Activated T-helper 2 cell treated with anti-CD3 and anti-CD28 coated beads, Interferon-gamma antibody, Interleukin-2, Interleukin-4, amounts not matched to agents 10 μg/mL and 5 μg/mL and 100 μg/mL, durations not matched to agents 14 hours and 24 hours and 36 hours (primary cell): ENCODE measurements at regions not wholly inside any gene's neighbourhood (a gene's known extent, or its start where the extent isn't known, plus 50 kb on each side); places are given as distances from the start of the nearest gene placed in this dataset.

Experiments
- DNase-seq: peaks from one replicate; pipeline ENCODE4 v3.0.0; 2021; ENCODE audit warnings: low spot score
- H3K27ac Mint-ChIP-seq: one replicate; pipeline ENCODE4 v1.8.0; 2021; ENCODE audit warnings: mixed read lengths
- H3K27me3 Mint-ChIP-seq: one replicate; pipeline ENCODE4 v1.8.0; 2021; ENCODE audit warnings: low read depth, mixed read lengths
- H3K36me3 Mint-ChIP-seq: one replicate; pipeline ENCODE4 v1.8.0; 2021; ENCODE audit warnings: low read depth, mixed read lengths
- H3K4me1 Mint-ChIP-seq: one replicate; pipeline ENCODE4 v1.8.0; 2021; ENCODE audit warnings: low read depth, mixed read lengths
- H3K4me3 Mint-ChIP-seq: one replicate; pipeline ENCODE4 v1.8.0; 2021; ENCODE audit warnings: low read depth, mild to moderate bottlenecking, moderate library complexity, mixed read lengths
- H3K9me3 Mint-ChIP-seq: one replicate; pipeline ENCODE4 v1.8.0; 2021; ENCODE audit warnings: mixed read lengths
- intact Hi-C: fragments of 100-400 bp; cut with micrococcal nuclease; formaldehyde crosslinking; loops from one replicate; pipeline ENCODE4 v1.15.1; 2023

DNA sequence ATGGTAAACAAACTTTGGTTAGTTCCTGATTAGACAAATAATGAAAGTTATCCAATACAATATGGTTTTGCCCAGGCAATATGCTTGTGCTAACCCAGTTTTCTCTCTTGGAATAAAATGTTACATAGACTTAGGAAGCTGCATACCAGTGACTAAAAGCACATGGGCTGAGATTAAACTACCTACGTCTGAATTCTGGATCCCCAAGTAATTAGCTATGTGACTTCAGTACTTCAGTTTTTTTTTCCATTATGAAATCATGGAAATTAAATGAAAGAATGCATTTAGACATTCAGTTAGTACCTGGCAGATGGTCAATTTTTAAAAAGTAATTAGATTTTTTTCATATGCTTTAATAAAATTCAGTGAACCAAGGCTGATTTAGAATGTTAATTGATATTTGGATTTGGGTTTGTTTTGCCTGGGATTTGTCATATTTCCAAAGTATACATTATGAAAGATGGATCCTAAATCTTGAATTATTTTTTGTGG, 213.9 kb downstream of the PTH2R start:
- no peaks in the 10 kb centered on the region for H3K9me3 Mint-ChIP-seq
- H3K36me3 Mint-ChIP-seq, result no peaks in the 10 kb centered on the region
- H3K4me3 Mint-ChIP-seq, result no peak overlapping the region
- H3K4me1 Mint-ChIP-seq, result no peaks in the 10 kb centered on the region
- H3K27me3 Mint-ChIP-seq, result no peaks in the 10 kb centered on the region
- intact Hi-C loops, result no loop called here
- no peak for DNase-seq
- no peak overlapping the region for H3K27ac Mint-ChIP-seq

DNA sequence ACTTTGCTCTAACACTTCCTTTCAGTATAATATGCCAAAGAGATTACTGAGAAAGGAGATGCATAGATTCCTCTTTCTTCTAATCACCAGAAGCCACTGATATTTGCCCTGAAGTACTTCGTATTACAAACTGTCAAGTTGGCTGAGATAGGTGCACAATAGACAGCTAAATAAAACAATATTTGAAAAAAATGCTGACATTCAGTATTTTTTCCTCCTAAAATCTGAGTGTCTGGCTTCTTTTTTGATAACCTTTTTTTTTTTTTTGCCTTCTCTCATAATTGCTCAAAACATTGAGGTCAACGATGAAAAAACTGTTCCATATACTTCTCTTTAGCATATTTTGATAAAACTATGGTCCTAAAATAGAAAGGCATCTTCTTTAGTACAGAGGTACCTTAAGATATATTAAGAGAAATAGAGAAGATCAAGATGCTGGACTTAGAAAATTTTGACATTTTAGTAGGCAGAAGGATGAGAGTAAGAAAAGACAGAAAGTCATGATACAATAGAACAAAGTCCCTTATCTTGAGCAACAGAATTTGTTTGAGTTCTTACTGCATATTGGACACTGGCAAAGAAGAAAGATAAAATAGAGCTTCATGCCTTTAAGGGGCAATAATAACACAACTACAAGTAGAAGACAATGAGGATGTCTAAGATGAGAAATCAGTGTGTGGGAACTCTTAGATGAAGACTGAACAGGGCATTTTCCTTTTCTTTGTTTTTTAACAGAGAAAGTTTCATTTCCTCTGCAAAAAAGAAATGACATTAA, 220.7 kb downstream of the PTH2R start:
- Mint-ChIP-seq H3K9me3 (no peaks in the 10 kb centered on the region), H3K4me3 (no peak overlapping the region), H3K4me1 (no peaks in the 10 kb centered on the region), H3K36me3 (no peaks in the 10 kb centered on the region), H3K27me3 (no peaks in the 10 kb centered on the region), H3K27ac (no peak overlapping the region)
- DNase-seq, result no peak
- intact Hi-C loops, result no loop called here

DNA sequence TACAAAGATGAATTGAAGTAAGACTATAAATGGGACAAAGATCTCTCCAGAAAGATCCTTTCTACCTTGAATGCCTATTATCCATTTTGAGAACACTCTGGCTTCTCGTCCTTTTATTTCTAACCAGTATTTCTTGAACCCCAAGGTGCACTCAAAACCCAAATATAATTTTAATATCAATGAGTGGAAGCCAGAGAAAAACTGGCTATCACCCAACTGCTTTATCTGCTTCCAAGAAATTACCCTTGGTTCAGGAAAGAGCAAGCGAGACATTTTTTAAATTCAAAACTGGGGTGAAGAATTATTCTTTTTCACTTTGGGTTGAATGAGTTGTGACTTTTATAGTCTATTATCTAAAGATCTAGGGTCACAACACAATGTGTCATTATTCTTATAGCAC, 221.3 kb downstream of the PTH2R start:
- intact Hi-C loops, result no loop called here
- H3K27me3 Mint-ChIP-seq, result no peaks in the 10 kb centered on the region
- H3K36me3 Mint-ChIP-seq, result no peaks in the 10 kb centered on the region
- H3K9me3 Mint-ChIP-seq, result no peaks in the 10 kb centered on the region
- DNase-seq, result no peak
- no peak overlapping the region for H3K4me3 Mint-ChIP-seq
- H3K27ac Mint-ChIP-seq, result no peak overlapping the region
- H3K4me1 Mint-ChIP-seq, result no peaks in the 10 kb centered on the region

DNA sequence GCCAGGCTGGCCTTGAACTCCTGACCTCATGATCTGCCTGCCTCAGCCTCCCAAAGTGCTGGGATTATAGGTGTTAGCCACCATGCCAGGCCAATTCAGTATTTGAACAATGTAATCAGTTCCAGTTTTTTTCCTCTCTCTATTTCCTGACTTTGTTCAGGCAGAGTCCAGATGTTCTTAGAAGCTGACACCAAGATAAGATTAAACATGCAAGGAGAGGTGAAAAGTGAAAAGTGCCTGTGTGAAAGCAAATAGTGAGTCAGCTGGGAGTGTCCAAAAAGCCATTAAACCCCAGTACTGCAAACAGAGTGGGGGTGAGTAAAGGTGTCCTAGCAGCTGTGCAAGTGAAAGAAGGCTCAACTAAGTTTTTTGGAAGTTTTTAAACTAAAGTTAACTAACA, 231.5 kb downstream of the PTH2R start:
- intact Hi-C loops, result no loop called here
- Mint-ChIP-seq H3K4me1 (no peaks in the 10 kb centered on the region), H3K36me3 (no peaks in the 10 kb centered on the region), H3K27ac (no peak overlapping the region), H3K9me3 (no peaks in the 10 kb centered on the region), H3K4me3 (no peak overlapping the region), H3K27me3 (no peaks in the 10 kb centered on the region)
- DNase-seq, result no peak

DNA sequence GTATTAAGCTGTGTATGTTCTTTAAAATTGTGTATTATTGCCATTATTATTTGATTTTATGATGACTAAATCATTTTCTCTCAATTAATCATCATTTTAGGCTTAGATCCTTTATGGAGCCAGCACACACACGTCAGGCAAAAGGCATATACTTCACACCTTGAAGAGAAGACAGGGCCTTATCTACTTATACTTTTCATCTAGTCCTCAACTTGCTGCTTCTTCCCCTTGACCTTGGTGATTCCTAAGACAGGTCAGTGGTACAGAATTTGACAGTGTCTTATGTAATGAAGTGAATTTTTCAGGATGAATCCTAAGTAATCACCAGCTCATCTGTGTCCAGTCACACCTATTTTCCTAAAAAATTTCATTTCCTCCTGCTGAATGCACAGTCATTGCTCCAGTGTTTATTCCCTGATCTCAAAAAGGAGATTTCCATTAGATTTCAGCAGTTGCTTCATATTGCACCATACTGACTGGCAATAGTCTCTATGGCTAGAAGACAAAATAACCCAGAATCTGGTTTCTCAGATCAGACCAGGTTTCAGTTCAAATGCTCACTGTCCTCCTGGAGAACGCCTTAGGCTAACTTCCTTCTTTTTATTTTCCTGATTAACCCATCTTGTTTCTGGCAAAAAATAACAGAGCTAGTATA, 235.7 kb downstream of the PTH2R start:
- no peaks in the 10 kb centered on the region for H3K27me3 Mint-ChIP-seq
- no peak overlapping the region for H3K4me3 Mint-ChIP-seq
- no peak for DNase-seq
- no peaks in the 10 kb centered on the region for H3K36me3 Mint-ChIP-seq
- H3K27ac Mint-ChIP-seq, result no peak overlapping the region
- no peaks in the 10 kb centered on the region for H3K9me3 Mint-ChIP-seq
- intact Hi-C loops, result no loop called here
- H3K4me1 Mint-ChIP-seq, result no peaks in the 10 kb centered on the region

DNA sequence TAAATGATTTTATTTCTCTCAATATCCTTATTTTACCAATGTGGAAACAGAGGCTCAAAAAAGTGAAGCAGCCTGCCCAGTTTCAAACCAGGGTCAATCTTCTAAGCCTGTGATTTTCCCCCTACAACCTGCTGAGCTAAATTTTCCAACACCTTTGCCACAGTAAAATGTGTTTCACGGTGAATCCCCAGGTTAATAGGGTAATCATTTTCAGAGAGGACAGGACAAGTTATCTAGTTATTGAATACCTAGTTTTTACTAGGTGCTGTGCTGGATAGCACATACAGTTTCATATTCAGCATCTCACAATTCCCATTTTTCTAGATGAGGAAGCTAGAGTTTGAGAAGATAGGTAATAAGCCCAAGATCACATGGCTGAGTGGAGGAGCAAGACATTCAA, 236.6 kb downstream of the PTH2R start:
- H3K36me3 Mint-ChIP-seq, result no peaks in the 10 kb centered on the region
- no peak overlapping the region for H3K27ac Mint-ChIP-seq
- no peak for DNase-seq
- no peaks in the 10 kb centered on the region for H3K4me1 Mint-ChIP-seq
- intact Hi-C loops, result no loop called here
- no peaks in the 10 kb centered on the region for H3K9me3 Mint-ChIP-seq
- no peak overlapping the region for H3K4me3 Mint-ChIP-seq
- no peaks in the 10 kb centered on the region for H3K27me3 Mint-ChIP-seq

DNA sequence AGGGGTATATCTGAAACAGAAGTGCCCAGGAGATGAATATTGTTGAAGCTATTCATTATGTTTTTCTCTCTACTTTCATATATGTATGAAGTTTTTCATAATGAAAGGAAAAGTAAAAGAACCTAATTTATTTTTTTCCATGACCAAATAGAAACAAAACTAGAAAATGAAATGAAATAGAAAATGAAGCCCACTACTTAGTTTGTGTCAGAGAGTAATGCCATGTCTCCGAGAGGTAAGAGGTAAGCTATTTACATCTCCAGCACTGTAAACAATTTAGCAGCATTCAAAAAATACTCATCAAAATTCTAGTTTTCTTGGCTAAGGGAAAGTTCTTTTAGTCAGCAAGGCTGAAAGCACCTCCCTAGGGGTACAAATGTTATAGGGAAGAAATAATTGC, 238.6 kb downstream of the PTH2R start:
- DNase-seq, result no peak
- H3K4me3 Mint-ChIP-seq, result no peak overlapping the region
- no peaks in the 10 kb centered on the region for H3K9me3 Mint-ChIP-seq
- H3K36me3 Mint-ChIP-seq, result no peaks in the 10 kb centered on the region
- no peaks in the 10 kb centered on the region for H3K4me1 Mint-ChIP-seq
- no peaks in the 10 kb centered on the region for H3K27me3 Mint-ChIP-seq
- no peak overlapping the region for H3K27ac Mint-ChIP-seq
- intact Hi-C loops, result no loop called here

DNA sequence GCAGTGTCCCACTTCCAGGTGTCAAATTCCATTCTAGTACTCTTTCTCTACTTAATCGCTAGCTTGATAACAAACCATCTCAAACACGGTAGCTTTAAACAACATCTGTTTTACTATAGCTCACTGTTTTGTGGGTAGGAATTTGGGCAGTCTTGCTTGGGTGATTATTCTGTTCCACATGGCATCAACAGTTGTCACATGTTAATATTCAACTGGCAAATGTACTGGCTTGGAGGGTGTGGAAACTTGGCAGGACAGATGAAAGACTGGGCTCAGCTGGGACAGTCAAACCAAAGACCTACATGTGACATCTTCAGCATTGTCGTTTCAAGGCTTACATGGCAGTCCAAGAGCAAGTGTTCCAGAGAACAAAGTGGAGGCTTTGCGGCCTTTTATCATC, 241.8 kb downstream of the PTH2R start:
- no peaks in the 10 kb centered on the region for H3K27me3 Mint-ChIP-seq
- no peaks in the 10 kb centered on the region for H3K36me3 Mint-ChIP-seq
- H3K27ac Mint-ChIP-seq, result no peak overlapping the region
- DNase-seq, result no peak
- H3K4me3 Mint-ChIP-seq, result no peak overlapping the region
- no peaks in the 10 kb centered on the region for H3K4me1 Mint-ChIP-seq
- intact Hi-C loops, result no loop called here
- H3K9me3 Mint-ChIP-seq, result no peaks in the 10 kb centered on the region

DNA sequence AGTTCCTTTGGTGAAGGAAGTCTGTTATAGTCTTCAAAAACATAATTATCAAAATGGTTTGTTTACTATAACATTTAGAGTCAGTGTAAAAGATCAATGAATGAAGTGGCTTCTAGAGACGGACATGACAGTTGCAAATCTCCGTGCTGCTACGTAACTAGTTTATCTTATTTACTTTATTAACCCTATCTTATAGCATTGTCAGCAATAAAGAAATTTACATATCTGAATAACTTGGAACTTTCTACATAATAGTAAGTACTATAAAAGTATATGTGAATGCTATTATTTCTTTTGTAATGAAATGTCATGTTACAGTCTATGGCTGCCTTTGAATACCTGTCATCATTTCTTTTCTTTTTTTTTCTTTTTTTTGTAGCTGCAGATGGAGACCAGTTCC, 246.8 kb downstream of the PTH2R start:
- H3K27ac Mint-ChIP-seq, result no peak overlapping the region
- no peak for DNase-seq
- no peaks in the 10 kb centered on the region for H3K27me3 Mint-ChIP-seq
- no peaks in the 10 kb centered on the region for H3K4me1 Mint-ChIP-seq
- intact Hi-C loops, result no loop called here
- no peaks in the 10 kb centered on the region for H3K9me3 Mint-ChIP-seq
- no peak overlapping the region for H3K4me3 Mint-ChIP-seq
- H3K36me3 Mint-ChIP-seq, result no peaks in the 10 kb centered on the region

DNA sequence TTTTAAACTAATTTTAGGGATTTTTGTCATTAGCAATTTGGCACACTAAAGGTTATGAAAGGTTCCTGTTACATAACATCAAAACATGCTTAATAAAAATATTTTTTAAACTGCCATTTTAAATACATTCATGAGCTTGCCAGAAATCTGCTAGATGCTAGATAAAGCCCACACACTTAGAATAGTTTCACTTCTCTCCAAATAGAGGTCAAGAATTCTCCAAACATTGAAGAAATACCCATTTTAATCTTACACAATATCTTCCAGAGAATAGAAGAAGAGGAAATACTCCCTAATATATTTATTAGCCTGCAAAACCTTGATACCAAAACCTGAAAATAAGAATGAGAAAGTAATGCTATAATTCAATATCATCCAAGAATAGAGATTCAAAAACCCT, 247.5 kb downstream of the PTH2R start:
- no peak overlapping the region for H3K27ac Mint-ChIP-seq
- H3K4me3 Mint-ChIP-seq, result no peak overlapping the region
- intact Hi-C loops, result no loop called here

DNA sequence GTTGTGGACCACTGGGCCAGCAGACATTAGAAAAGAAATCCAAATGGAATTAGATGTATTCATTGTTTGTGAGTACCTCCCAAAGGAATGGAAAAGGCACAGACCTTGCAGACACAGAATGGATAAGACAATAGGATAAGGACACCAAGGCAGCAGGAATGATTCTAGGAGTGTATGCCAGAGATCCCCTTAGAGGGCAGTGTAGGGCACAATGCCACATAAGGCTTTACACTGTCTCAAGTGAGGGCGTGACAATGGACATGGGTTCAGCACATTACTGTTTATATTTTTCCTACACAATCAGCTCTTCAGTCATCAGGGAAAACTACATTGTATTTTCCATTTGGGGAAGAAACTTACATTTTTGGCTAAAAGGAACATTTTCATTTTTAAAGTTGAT, 250.9 kb downstream of the PTH2R start:
- H3K9me3 Mint-ChIP-seq, result peaks cover 12% of the 10 kb centered on the region

More for the DNA sequence above, 247.5 kb downstream of the PTH2R start:
- Mint-ChIP-seq H3K9me3 (no peaks in the 10 kb centered on the region), H3K27me3 (no peaks in the 10 kb centered on the region), H3K36me3 (no peaks in the 10 kb centered on the region), H3K4me1 (no peaks in the 10 kb centered on the region)
- DNase-seq, result no peak

DNA sequence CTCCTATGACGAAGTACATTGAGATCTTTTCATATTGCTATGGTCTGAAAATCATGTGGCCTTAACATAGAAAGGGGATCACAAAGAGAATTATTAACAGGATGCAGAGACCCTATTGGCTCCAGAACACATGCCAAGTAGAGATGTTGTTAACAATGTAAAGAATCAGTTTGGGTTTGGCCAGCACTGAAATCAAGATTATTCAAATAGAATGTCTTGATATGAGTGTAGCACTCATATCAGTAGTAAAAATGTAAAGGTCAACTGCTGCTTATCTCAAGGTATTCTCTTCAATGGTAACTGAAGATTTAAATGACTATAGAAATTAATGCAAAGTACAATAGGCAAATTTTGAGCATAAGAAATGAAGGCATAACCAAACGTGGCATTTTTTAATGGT, 262.8 kb downstream of the PTH2R start:
- no peaks in the 10 kb centered on the region for H3K36me3 Mint-ChIP-seq
- H3K27ac Mint-ChIP-seq, result no peak overlapping the region
- DNase-seq, result no peak
- H3K4me1 Mint-ChIP-seq, result no peaks in the 10 kb centered on the region
- no peak overlapping the region for H3K4me3 Mint-ChIP-seq
- H3K27me3 Mint-ChIP-seq, result no peaks in the 10 kb centered on the region
- intact Hi-C loops, result no loop called here
- no peaks in the 10 kb centered on the region for H3K9me3 Mint-ChIP-seq

More for the DNA sequence above, 250.9 kb downstream of the PTH2R start:
- no peak for DNase-seq
- Mint-ChIP-seq H3K4me3 (no peak overlapping the region), H3K27ac (no peak overlapping the region), H3K27me3 (no peaks in the 10 kb centered on the region), H3K4me1 (no peaks in the 10 kb centered on the region), H3K36me3 (no peaks in the 10 kb centered on the region)
- intact Hi-C loops, result no loop called here

DNA sequence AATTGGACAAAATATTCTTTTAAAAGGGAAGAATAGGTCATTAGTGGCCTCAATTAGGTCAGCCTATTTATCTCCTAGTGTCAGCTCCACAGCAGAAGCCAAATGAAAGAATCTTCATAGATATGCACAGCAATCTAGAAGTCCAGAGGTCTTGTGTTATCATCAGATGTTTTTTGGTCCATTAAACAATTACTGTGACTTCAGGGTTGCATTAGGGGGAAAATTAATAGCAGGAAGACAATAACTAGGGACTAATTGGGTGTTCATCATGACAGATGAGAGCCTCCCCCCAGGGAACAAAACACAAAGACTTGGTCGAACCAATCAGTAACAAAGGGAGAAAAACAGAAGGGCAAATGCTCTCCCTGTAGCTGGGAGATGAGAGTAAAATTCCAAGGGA, 264.7 kb downstream of the PTH2R start:
- Mint-ChIP-seq H3K27me3 (no peaks in the 10 kb centered on the region), H3K36me3 (no peaks in the 10 kb centered on the region), H3K4me1 (no peaks in the 10 kb centered on the region), H3K27ac (no peak overlapping the region), H3K9me3 (no peaks in the 10 kb centered on the region), H3K4me3 (no peak overlapping the region)
- intact Hi-C loops, result no loop called here
- DNase-seq, result no peak
